Stimulated activated CD4-positive, alpha-beta T cell treated with anti-CD3 and anti-CD28 coated beads, TNF-alpha, amount 100 ng/mL, for 48 hours (primary cell): ENCODE measurements at regions not wholly inside any gene's neighbourhood (a gene's known extent, or its start where the extent isn't known, plus 50 kb on each side); places are given as distances from the start of the nearest gene placed in this dataset.
"Not testable (repeated sequence)": the region's sequence is repeated elsewhere in the genome, so short reads cannot be mapped to it uniquely, and the experiment has no call there.

Experiments
- DNase-seq, 3 donors: peaks; one replicate each; pipeline ENCODE4 v3.0.0-alpha.2; 2020; ENCODE audit warnings: low read depth in 3 of 3

DNA sequence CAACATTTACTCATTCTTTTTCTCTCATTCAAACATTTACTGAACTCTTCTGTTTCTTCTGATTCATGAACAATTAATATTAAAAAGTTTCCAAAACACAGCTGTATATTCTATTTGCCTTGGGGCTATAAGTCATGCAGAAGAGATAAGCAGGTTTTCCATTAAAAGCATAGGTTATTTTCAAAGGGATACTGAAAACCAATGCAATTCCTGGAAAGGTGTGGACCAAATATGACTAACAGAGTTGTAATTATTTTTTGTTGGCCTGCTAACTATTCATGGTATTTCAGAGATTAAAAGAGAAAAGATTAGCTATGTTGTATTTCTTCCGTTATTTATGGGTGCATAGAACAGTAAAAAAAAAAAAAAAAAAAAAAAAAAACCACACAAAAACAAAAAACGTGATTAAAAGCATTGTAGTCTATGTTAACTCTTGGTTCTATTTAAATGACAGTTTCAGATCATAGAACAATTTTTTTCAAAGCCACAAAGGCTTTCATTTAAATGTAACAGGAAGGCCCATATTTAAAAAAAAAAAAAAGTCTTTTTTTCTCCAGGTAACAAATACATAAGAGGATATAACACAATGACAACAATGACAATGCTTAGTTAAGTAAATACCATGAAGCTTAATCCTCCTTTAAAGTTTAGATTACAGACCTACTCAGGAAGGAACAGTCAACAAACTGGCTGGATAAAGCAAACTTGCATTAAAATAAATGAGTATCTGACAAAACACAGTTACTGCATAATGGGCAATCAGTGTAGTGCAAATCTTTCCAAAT lies 1042.9 kb downstream of the GATA3 start:
- no peak for DNase-seq

DNA sequence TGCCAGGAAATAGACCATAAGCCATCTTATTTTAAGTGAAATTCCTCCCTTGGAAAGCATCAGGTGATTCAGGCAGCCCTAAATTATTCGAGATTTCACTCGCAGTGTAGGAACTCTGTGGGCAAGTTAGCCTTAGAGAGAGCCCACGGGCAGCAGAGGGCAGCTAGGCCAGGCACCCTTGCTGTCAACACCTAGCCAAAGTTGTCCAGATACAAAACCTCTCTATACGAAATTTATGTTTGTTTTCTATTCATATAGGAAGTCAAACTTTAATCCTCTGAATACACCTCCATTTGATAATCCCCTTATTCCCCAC lies 1043.5 kb downstream of the GATA3 start:
- no peak for DNase-seq

- no peak for DNase-seq
Observed at GRCh38 chr10:9102026-9102425, 1047.5 kb downstream of the GATA3 start.

DNA sequence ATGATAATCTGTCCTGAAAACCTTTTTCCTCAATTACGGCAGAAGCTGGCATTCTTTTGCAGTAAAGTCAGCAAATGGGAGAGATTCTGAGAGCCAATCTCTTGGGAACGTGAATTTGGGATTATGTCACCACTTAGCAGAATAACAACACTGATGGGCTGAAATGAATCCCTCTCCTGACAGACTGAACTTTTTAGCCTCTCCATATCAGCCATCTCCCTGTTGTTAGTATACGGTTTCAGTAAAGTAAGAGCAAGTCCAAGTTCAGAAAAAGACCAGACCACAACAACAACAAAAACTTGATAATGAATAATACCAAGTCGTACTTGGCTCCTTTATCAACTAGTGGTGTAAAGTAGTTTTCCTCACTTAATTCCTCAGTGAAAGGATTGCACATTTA lies 1048.8 kb downstream of the GATA3 start:
- no peak for DNase-seq

DNA sequence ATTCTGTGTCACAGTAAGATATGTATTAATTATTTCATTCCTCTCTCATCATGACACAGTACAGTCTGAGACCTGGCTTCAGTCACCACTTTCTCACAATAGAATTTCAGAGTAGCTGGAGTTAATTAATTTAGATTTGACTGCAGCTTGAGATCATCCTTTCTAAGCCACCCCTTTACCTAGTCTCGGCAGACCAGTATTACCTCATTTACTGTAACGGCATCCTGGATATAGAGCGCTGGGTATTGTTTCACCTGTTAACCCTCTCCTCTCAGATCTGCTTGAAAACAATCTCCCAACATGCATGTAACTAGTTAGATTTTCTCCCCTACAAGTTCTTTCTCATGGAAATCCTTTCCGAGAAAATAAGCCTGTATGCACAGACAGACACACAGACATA lies 1057.5 kb downstream of the GATA3 start:
- DNase-seq: no peak

- no peak for DNase-seq
Observed at GRCh38 chr10:9126728-9127127, 1072.2 kb downstream of the GATA3 start.

- DNase-seq: no peak
Observed at GRCh38 chr10:9137368-9137767, 1082.9 kb downstream of the GATA3 start.

DNA sequence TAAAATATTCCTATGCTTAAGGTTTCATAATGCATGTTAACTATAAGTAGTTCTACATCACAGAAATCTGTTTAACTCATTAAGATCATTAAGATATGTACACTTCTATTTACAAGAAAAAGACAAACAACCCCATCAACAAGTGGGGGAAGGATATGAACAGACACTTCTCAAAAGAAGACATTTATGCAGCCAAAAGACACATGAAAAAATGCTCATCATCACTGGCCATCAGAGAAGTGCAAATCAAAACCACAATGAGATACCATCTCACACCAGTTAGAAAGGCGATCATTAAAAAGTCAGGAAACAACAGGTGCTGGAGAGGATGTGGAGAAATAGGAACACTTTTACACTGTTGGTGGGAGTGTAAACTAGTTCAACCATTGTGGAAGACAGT lies 1084.3 kb downstream of the GATA3 start:
- DNase-seq: not testable (repeated sequence)

- DNase-seq: no peak
Observed at GRCh38 chr10:9140373-9140772, 1085.9 kb downstream of the GATA3 start.

GRCh38 chr10:9147475-9147874 lies 1093.0 kb downstream of the GATA3 start:
- DNase-seq: no peak

DNA sequence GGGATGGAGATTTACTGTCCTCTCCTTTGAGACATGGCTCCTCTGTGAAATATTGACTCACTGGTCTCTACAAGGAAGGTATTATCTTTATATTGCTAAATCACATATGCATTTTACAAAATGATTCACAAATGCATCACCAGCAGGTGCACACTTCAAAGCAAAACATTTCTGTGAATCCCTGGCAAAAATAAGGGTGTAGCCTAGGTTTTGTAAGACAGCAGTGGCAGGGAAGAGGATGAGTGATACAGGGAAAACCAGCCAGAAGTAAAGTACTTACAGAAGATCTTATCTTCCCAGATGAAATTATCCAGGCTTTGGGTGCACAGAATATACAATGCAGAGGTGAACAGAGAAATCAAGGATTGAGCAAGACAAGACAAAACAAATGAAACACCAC lies 1094.6 kb downstream of the GATA3 start:
- DNase-seq: no peak

DNA sequence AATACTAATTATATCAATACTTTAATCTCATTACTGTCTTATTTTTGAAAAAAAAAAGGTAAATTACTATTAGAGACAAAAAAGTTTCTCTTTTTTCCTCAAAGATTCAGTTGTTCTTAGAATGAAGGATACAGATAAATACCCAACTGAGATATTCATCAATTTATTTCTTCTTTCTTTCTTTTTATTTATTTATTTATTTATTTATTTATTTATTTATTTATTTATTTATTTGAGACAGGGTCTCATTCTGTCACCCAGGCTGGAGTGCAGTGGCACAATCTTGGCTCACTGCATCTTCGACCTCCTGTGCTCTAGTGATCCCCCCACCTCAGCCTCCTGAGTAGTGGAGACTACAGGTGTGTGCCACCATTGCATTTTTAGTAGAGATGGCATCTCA lies 1098.6 kb downstream of the GATA3 start:
- not testable (repeated sequence) for DNase-seq

GRCh38 chr10:9157656-9158055 lies 1103.2 kb downstream of the GATA3 start:
- DNase-seq: no peak

GRCh38 chr10:9158675-9159074 lies 1104.2 kb downstream of the GATA3 start:
- DNase-seq: no peak

DNA sequence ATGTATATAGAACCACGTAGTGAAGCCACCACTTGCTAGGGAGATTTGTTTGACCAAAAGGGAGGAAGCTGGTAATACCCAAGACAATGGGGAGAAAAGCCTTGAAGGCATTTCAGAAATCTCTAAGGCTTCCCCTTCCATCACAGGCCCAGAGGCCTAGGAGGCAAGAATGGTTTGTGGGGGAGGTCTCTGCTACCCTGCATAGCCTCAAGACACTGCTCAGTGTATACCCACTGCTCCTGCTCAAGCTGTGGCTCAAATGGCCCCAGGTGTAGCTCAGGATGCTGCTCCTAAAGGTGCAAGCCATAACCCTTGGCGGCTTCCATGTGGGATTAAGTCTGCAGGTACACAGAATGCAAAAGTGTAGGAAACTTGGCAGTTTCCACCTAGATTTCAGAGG lies 1105.8 kb downstream of the GATA3 start:
- no peak for DNase-seq

- no peak for DNase-seq
Observed at GRCh38 chr10:9163699-9164098, 1109.2 kb downstream of the GATA3 start.

- DNase-seq: no peak
Observed at GRCh38 chr10:9166770-9167169, 1112.3 kb downstream of the GATA3 start.

- DNase-seq: no peak
Observed at GRCh38 chr10:9172276-9172675, 1117.8 kb downstream of the GATA3 start.

DNA sequence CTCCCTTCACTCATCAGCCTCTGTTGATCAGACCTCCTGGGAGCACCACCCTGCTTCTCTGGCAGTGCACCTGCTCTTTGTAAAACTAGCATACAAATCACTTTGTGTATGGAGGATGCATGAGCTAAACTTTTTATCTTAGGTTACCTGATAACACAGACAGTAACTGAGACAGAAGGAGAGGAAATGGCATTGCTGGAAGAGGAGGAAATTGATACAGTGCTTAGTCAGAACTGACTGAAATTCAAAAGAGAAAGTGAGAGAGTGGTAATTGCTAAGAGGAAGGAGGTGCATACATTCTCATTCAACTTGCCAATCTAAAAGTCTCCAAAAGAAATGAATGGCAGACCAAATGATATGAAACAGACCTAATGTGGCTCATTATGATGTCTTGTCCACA lies 1120.7 kb downstream of the GATA3 start:
- DNase-seq: no peak

- not testable (repeated sequence) for DNase-seq
Observed at GRCh38 chr10:9183197-9183880, 1128.9 kb downstream of the GATA3 start.

GRCh38 chr10:9188022-9188810 lies 1133.7 kb downstream of the GATA3 start:
- DNase-seq: no peak

DNA sequence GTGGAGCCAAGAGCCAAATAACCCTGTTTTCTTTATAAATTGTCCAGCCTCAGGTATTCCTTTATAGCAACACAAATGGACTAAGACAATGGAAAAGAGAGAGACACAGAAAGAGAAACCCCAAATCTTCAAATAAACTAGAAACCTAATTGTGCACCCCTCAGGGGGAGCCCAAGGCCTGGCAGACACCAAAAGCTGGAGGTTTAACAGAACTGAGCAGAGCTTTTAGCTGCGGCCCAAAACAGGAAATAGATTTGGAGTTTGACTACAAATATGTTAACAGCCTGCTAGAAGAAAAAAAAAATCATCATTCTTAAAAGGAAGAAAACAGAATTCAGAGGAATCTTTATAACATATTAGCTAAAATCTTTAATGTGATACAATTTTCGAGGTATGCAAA lies 1135.0 kb downstream of the GATA3 start:
- no peak for DNase-seq

- DNase-seq: no peak
Observed at GRCh38 chr10:9193120-9193519, 1138.6 kb downstream of the GATA3 start.
